NT2/D1 (cell line): ENCODE measurements at regions not wholly inside any gene's neighbourhood (a gene's known extent, or its start where the extent isn't known, plus 50 kb on each side); places are given as distances from the start of the nearest gene placed in this dataset.

ENCODE experiments used
- SUZ12 ChIP-seq: IDR thresholded peaks from 2 replicates; pipeline ENCODE4 v1.6.1; 2011; ENCODE audit not compliant: insufficient read length, insufficient read depth; ENCODE audit errors: extremely low read depth
- YY1 ChIP-seq: IDR thresholded peaks from 2 replicates; pipeline ENCODE4 v1.6.1; 2011; ENCODE audit not compliant: insufficient read length, insufficient read depth
- ZNF274 ChIP-seq: IDR thresholded peaks from 2 replicates; pipeline ENCODE4 v1.6.1; 2011; ENCODE audit warnings: mild to moderate bottlenecking, low read depth, low read length

DNA sequence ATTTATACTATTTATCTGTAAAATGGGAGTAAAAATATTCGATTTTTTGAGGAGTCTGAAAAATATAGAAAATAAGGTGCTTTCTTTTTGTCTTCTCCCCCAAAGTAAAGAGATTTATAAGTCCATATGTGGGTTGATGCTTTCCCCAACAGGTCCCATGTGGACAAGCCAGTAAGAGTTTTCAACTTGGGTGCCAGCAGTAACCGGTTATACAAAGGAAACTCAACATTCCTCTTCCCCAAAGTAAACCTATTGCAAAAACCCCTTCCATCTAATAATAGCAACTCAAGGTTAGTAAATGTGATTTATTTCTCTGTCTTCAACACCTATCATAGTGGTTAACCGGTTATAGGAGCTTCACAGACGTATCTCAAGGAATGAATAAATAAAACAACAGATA lies 1206.9 kb upstream of the SEL1L start:
- no peak for TF ChIP-seq YY1
- no peak for TF ChIP-seq ZNF274
- TF ChIP-seq SUZ12 = no peak
